HG03039 (cell line): ENCODE measurements at regions not wholly inside any gene's neighbourhood (a gene's known extent, or its start where the extent isn't known, plus 50 kb on each side); places are given as distances from the start of the nearest gene placed in this dataset.

Source experiments
- ATAC-seq: cut with Tn5 transposase; IDR thresholded peaks from one replicate; pipeline ENCODE4 v1.9.1; 2021; ENCODE audit warnings: mild to moderate bottlenecking, moderate library complexity; ENCODE audit not compliant: unreplicated experiment

DNA sequence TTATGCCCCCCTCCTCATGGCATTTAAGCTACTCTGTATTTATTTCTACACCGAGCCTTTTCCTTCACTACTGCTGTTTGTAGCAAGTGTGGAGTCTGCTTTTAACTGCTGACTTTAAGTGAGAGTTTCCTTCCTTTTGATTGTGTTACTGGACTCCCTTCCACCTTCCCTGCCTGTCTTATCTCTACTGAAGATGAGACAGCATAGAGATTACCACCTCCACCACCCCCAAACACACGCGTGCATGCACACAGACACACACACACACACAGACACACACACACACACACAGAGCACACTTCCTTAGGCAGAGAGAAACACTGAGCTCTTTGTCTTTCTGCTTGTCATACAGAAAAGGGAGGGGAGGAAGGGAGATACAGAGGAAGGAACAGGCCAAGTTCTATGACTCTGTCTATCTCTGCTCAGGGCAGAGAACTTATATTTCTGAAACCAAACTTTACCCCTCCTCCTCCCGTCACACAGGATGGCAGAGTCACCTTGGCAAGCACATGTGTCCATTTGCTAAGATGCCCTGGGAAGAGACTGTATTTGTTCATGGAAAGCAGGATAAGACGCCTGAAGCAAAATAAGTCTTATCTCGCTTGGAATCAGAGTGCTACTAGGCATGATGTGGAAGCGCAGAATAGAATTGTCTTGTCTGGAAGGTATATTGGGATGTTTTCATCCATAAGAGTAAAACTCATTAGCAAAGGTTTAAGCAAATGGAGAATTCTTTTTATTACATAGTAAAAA is 81.8 kb upstream of the CAV2 start:
- no peak for ATAC-seq

DNA sequence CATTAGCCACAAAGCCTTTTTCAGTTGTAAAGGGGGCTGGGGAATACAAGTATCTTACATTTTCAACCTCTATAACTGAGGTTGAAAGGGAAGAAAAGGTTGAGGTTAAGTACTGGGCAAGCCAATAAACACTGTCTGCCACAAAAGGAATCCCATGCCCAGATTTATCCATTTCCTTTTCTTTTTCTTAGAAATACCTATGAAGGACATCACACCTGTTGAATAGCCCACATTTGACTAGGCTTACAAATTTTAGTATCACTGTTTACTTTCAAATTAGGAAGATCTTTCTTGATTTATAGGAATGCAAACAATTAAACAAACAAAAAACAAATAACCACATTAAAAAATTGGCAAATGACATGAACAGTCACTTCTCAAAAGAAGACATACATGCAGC is 81.0 kb upstream of the CAV2 start:
- no peak for ATAC-seq

DNA sequence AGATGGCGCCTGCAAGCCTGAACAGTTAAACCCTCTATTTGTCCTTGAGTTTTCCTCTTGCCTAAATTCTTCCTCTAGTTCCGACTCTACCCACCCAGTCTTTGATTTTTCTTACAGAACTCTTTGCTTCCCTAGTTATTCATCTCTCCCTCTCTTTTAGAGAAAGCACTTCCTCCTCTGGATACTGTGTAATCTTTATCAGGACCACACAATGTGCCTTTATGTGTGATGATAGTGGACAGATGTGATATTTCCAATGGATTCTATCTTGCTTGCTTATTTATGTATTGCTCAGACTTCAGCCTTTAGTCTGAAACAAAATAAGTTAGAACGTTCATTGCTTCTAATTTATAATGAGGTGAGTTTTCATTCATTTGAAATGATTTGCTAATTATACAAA is 79.5 kb upstream of the CAV2 start:
- ATAC-seq, result no peak

- no peak for ATAC-seq
Observed at GRCh38 chr7:116421298-116421697, 78.2 kb upstream of the CAV2 start.

DNA sequence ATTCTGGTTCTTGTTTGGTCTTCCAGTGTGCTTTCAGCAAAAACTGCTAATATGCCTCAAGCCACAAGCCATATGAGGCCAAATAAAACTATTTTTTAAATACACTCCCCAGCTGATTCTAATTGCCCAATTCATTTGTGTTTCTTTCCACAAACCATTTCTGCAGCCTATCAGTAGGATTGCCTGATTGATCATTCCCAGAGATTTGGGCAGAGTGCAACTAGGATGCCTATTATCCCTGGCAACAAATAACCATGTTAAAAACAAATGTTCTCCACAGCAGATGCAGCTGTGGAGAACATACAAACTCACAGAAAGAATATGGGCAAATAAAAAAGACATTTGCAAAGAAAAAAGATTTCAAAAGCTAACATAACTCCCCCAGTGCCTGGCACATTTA is 76.9 kb upstream of the CAV2 start:
- no peak for ATAC-seq

GRCh38 chr7:116423499-116423898 is 76.0 kb upstream of the CAV2 start:
- no peak for ATAC-seq

DNA sequence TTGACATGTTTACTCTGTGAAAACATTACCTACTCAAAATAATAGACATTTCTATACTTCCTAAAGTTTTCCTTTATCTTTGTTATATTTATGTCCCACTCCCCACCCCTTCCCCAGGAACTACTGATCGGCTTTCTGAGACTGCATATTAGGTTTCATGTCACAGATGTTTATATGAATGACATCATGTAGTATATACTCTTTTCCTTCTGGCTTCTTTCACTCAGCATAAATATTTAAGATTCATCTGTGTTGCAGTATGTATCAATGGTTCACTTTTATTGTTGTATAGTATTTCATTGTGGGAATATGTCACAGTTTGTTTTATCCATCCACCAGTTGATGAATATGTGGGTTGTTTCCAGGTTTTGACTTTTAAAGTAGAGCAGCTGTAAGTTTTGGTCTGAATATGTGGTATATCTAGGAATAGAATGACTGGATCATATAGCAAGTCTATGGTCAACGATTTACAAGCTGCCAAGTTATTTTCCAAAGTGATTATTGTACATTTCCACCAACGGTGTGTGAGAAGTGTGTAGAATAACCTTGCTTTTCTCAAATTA is 73.8 kb upstream of the CAV2 start:
- no peak for ATAC-seq

DNA sequence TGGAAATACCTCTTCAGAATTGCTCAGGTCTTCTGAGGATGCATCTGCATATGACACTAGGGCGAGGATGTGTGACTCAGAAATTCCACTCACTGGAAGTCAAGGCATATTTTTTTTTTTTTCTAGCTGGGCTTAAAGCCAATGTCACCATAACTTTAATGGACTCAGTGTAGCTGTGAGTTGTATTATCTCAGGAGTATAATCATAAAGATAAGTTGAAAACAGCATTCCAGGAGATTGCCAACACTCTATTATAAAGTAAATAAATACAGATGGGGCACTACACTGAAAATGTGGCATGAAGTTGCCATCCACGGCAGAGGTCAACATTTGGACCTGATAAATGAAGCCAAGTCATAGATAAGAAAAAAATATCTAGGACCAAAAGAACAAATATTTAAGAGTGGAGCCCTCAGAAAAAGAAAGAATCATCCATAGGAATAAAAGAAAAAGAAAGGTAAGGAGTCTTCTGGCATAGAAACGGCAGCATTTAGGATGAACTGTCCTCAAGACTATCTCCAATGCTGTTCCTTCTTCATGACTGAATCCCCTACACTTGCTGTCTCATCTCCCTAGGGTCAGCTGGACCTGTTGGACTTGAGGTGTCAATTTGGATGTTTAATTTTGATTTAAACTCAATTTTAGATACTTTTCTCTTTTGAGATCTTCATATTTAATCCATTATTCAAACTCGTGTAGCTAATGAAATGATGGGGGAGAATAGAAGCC is 72.9 kb upstream of the CAV2 start:
- ATAC-seq, result no peak

DNA sequence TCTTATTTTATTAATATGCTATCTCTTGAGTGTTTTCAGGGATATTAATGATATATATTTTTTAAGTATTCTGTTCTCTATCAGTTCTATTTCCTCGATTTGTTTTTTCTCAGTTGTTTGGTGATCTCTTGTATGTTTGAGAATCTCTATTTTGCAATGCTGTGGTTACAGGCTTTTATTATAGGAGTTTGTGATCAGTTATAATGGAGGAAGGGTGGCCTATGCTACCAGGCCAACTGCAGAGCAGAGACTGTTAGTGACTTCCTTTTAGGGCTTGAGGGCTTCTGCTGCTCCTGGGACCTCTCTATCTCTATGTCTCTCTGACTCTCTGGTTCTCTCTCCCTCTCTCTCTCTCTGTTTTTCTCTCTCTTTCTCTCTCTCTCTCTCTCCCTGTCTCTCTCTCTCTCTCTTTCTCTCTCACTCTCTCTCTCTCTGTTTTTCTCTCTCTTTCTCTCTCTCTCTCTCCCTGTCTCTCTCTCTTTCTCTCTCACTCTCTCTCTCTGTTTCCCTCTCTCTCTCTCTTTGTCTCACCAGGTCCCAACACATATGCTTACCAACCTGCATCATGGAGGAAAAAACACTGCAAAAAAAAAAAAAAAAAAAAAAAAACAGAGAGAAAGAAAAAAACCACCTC is 69.4 kb upstream of the CAV2 start:
- ATAC-seq, result no peak

- ATAC-seq, result no peak
Observed at GRCh38 chr7:116431787-116432526, 67.6 kb upstream of the CAV2 start.

DNA sequence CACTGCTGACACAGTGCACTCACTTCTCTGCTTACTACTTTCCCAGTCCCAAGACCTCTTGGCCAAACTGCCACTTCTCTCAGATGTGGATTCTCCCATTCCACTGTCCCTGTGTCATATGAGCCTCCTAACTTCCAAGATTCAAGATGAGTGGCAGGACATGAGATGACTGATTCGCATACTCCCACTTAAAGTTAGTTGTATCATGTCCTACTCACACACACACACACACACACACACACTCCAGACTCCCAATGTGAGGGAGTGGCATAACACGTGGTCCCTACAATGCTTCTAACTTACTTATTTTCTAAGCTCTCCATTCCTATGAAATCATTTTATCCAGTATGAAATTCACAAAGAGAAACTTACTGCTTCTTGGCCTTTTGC is 67.0 kb upstream of the CAV2 start:
- no peak for ATAC-seq

DNA sequence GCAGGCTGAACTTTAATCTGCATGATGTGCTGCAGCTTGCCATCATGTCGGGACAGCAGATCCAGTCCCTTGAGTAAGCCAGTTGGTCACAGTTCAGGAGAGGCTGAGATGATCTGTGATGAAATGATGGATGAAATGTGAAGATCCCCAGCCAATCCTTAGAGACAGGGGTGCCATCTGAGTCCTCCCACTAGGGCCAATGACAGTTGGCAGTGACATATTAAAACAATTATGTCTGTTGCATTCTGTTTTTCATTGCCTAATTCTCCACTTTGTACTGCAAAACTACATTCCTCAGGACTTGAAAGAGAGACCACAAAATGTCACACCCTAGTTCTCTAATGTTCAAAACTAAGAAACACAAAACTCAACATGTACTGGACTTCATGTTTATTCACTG is 66.3 kb upstream of the CAV2 start:
- no peak for ATAC-seq

DNA sequence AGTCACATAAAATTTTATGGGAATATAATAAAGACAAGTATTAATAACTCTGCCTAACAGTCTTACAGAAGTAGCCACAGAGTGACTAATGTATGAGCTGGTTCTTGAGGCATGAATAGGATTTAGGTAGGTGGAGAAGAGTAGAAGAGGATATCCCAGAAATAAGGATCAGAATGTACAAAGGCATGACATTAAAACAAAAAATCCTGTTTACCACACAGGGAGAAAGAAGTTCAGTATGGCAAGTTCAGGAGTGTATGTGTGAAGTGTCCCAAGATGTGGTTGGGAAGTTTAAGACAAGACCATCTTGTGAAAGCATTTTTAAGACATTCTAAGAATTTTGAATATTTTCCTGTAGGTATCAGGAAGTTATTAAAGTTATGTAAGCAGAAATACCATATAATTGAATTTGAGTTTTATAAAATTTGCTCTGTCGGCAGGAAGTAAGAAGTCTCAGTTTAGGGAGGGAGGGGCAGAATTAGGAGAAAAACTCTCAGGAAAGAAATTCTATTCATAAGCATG is 64.7 kb upstream of the CAV2 start:
- no peak for ATAC-seq

- no peak for ATAC-seq
Observed at GRCh38 chr7:116436305-116436826, 63.2 kb upstream of the CAV2 start.

DNA sequence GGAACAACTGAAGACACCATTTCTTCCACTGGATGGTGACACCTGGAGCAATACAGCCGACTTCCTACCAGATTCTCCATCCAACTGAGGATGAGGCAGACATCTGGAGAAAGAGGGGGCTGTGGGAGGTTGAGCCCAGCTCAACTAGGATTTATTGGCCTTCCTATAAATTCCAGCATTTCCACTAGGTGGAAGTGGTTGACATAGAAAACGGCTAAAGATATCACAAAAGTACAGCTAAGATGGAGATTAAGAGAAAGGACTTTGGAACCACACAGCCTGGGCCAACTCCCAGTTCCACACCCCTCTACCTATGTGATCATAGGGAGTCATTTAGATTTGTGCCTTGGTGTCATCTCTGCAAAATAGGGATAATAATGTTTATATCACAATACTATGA is 61.3 kb upstream of the CAV2 start:
- no peak for ATAC-seq

GRCh38 chr7:116439005-116439404 is 60.5 kb upstream of the CAV2 start:
- ATAC-seq, result no peak

GRCh38 chr7:116439841-116440549 is 59.5 kb upstream of the CAV2 start:
- no peak for ATAC-seq

DNA sequence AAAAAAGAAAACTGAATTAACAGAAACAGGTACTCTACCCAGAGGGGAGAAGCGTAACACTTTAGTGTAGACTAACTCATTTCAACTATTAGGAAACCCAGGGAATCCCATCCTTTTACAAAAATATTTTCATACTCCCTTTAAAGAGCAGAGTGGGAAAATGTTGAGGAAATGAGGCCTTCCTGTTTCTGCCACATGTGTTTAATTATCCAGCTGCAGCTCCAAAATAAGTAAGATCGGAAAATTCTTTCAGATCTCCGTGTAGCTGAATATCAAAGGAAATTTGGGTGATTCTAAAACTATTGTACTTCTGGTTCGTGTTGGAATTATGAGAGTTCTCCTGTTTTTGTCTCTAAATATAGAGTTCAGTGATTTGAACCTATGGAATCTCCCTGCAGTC is 58.0 kb upstream of the CAV2 start:
- ATAC-seq, result no peak

DNA sequence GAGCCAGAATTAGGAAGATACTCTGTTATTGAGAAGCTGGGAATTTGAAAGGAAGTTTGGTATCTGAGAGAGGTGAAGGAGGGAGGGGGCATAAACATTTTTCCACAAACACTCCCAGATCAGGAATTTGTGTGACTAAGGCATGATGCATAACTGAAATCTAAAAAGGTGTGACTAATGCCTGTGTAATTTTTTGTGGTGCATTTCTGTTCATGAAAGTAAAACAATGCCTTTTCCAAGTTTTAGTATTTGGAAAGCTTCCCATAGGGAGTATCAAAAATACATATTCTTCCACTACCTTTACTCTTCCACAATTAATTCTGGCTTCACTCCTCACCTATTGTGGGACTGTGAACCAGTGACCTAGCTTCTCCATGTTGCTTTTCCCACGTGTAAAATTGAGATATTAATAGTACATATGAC is 56.4 kb upstream of the CAV2 start:
- no peak for ATAC-seq

DNA sequence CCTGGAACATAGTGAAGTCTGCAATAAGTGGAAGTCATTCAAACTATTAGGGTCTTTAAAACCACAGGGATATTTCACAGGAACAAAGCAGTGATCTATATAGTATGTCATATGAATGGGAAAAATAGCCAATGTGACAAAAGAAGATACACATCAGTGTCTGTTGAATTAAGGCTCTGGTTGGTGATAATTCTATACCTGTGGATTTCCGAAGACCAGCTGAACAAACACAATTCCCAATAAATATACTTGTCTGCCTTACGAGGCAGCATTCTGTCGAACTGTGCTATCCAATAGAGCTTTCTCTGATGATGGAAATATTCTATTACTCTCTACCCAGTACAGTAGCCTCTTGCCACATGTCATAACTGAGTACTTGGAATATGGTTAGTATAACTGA is 55.9 kb upstream of the CAV2 start:
- ATAC-seq, result no peak
